H9 (cell line): ENCODE measurements at regions not wholly inside any gene's neighbourhood (a gene's known extent, or its start where the extent isn't known, plus 50 kb on each side); places are given as distances from the start of the nearest gene placed in this dataset.

Experiments used
- DNase-seq: peaks from one replicate; pipeline ENCODE4 v3.0.0-alpha.2; 2017
- H2AFZ ChIP-seq: one replicate; pipeline ENCODE4 v1.6.1; 2013; ENCODE audit warnings: mild to moderate bottlenecking, low read length, control low read depth, moderate library complexity
- H2AK5ac ChIP-seq: 2 replicates; pipeline ENCODE4 v1.6.1; 2013; ENCODE audit warnings: low read length, control low read depth, mixed read lengths; ENCODE audit not compliant: insufficient read length
- H2BK120ac ChIP-seq: one replicate; pipeline ENCODE4 v1.6.1; 2013; ENCODE audit warnings: low read depth, mild to moderate bottlenecking, low read length, control low read depth, inconsistent platforms; ENCODE audit not compliant: poor library complexity, severe bottlenecking
- H2BK12ac ChIP-seq: 2 replicates; pipeline ENCODE4 v1.6.1; 2013; ENCODE audit warnings: low read length, control low read depth, mixed read lengths, low read depth; ENCODE audit not compliant: insufficient read length
- H2BK15ac ChIP-seq: 2 replicates; pipeline ENCODE4 v1.6.1; 2013; ENCODE audit warnings: low read depth, low read length, control low read depth
- H2BK20ac ChIP-seq: one replicate; pipeline ENCODE4 v1.6.1; 2013; ENCODE audit warnings: low read depth, mild to moderate bottlenecking, low read length, control low read depth, inconsistent platforms; ENCODE audit not compliant: poor library complexity, severe bottlenecking
- H2BK5ac ChIP-seq: 2 replicates; pipeline ENCODE4 v1.6.1; 2013; ENCODE audit warnings: low read length, control low read depth, mixed read lengths; ENCODE audit not compliant: insufficient read length
- H3K14ac ChIP-seq: 2 replicates; pipeline ENCODE4 v1.6.1; 2013; ENCODE audit warnings: low read length, control low read depth; ENCODE audit not compliant: insufficient read depth
- H3K18ac ChIP-seq: 2 replicates; pipeline ENCODE4 v1.6.1; 2013; ENCODE audit warnings: low read depth, mild to moderate bottlenecking, mixed read lengths, low read length, control low read depth; ENCODE audit not compliant: insufficient read length
- H3K23ac ChIP-seq: 2 replicates; pipeline ENCODE4 v1.6.1; 2013; ENCODE audit warnings: low read length, control low read depth, mixed read lengths, low read depth; ENCODE audit not compliant: insufficient read length
- H3K23me2 ChIP-seq: 2 replicates; pipeline ENCODE4 v1.6.1; 2013; ENCODE audit warnings: low read depth, mild to moderate bottlenecking, mixed read lengths, low read length, control low read depth; ENCODE audit not compliant: insufficient read length, poor library complexity, severe bottlenecking
- H3K27ac ChIP-seq: 2 replicates; pipeline ENCODE4 v1.5.1; 2013; ENCODE audit warnings: low read length, control low read depth, mixed read lengths, low read depth; ENCODE audit not compliant: insufficient read length
- H3K27me3 ChIP-seq: 2 replicates; pipeline ENCODE4 v1.6.1; 2013; ENCODE audit warnings: low read length, control low read depth, inconsistent platforms; ENCODE audit not compliant: insufficient read depth
- H3K4ac ChIP-seq: 2 replicates; pipeline ENCODE4 v1.6.1; 2013; ENCODE audit warnings: low read depth, mild to moderate bottlenecking, control low read depth, inconsistent platforms, low read length, moderate library complexity
- H3K4me1 ChIP-seq: 2 replicates; pipeline ENCODE4 v1.6.1; 2013; ENCODE audit warnings: low read length, control low read depth, inconsistent platforms; ENCODE audit not compliant: insufficient read depth
- H3K4me2 ChIP-seq: 2 replicates; pipeline ENCODE4 v1.6.1; 2013; ENCODE audit warnings: low read length, control low read depth, mixed read lengths; ENCODE audit not compliant: insufficient read length, insufficient read depth
- H3K56ac ChIP-seq: 2 replicates; pipeline ENCODE4 v1.6.1; 2013; ENCODE audit warnings: low read depth, mild to moderate bottlenecking, mixed read lengths, low read length, control low read depth; ENCODE audit not compliant: insufficient read length
- H3K79me1 ChIP-seq: 2 replicates; pipeline ENCODE4 v1.6.1; 2013; ENCODE audit warnings: low read depth, mild to moderate bottlenecking, moderate library complexity, low read length, control low read depth, inconsistent platforms; ENCODE audit not compliant: insufficient read depth, poor library complexity, severe bottlenecking
- H3K79me2 ChIP-seq: 2 replicates; pipeline ENCODE4 v1.6.1; 2013; ENCODE audit warnings: low read length, control low read depth, inconsistent platforms; ENCODE audit not compliant: insufficient read depth
- H3K9ac ChIP-seq: 2 replicates; pipeline ENCODE4 v1.6.1; 2013; ENCODE audit warnings: low read length, control low read depth, mixed read lengths; ENCODE audit not compliant: insufficient read length; ENCODE audit errors: extremely low read depth
- H3K9me3 ChIP-seq: one replicate; pipeline ENCODE4 v1.6.1; 2013; ENCODE audit warnings: low read depth, low read length, inconsistent platforms; ENCODE audit not compliant: control insufficient read depth
- H3T11ph ChIP-seq: one replicate; pipeline ENCODE4 v1.6.1; 2013; ENCODE audit warnings: mild to moderate bottlenecking, low read length, control low read depth, inconsistent platforms
- H4K20me1 ChIP-seq: one replicate; pipeline ENCODE4 v1.6.1; 2013; ENCODE audit not compliant: control insufficient read depth, insufficient read length, insufficient read depth
- H4K5ac ChIP-seq: 2 replicates; pipeline ENCODE4 v1.6.1; 2013; ENCODE audit warnings: low read depth, mild to moderate bottlenecking, mixed read lengths, low read length, control low read depth; ENCODE audit not compliant: insufficient read length
- H4K8ac ChIP-seq: replicated peaks from 2 replicates; pipeline ENCODE4 v1.6.1; 2013; ENCODE audit warnings: low read length, control low read depth, mixed read lengths, low read depth; ENCODE audit not compliant: insufficient read length
- H4K91ac ChIP-seq: 2 replicates; pipeline ENCODE4 v1.6.1; 2013; ENCODE audit warnings: low read depth, mild to moderate bottlenecking, moderate library complexity, mixed read lengths, low read length, control low read depth; ENCODE audit not compliant: insufficient read length
- H3K27ac Mint-ChIP-seq, 3 experiments: 2 replicates in 2 of 3; 3 replicates in 1 of 3; pipeline ENCODE4 v1.8.0; 2020 to 2021; ENCODE audit warnings: mixed read lengths in 3 of 3, mild to moderate bottlenecking in 1 of 3, moderate library complexity in 1 of 3
- H3K27me3 Mint-ChIP-seq: 2 replicates; pipeline ENCODE4 v1.8.0; 2021; ENCODE audit warnings: low read depth, mild to moderate bottlenecking, moderate library complexity, mixed read lengths
- H3K36me3 Mint-ChIP-seq, 3 experiments: 2 replicates in 2 of 3; 3 replicates in 1 of 3; pipeline ENCODE4 v1.8.0; 2020 to 2021; ENCODE audit warnings: low read depth in 3 of 3, mixed read lengths in 3 of 3; ENCODE audit not compliant: insufficient read depth in 1 of 3
- H3K4me1 Mint-ChIP-seq, 2 experiments: 2 replicates each; pipeline ENCODE4 v1.8.0; 2020; ENCODE audit warnings: mixed read lengths in 2 of 2
- H3K4me3 Mint-ChIP-seq, 2 experiments: 2 replicates in 1 of 2; 3 replicates in 1 of 2; pipeline ENCODE4 v1.8.0; 2020 to 2021; ENCODE audit warnings: mild to moderate bottlenecking in 2 of 2, mixed read lengths in 2 of 2, moderate library complexity in 1 of 2
- H3K9me3 Mint-ChIP-seq, 2 experiments: 2 replicates in 1 of 2; 3 replicates in 1 of 2; pipeline ENCODE4 v1.8.0; 2020; ENCODE audit warnings: mild to moderate bottlenecking in 2 of 2, mixed read lengths in 2 of 2, moderate library complexity in 1 of 2
- WGBS: extraction: QIAGEN DNeasy Blood & Tissue Kit; methylation state at CpG from one replicate; pipeline ENCODE4 v1.1.7; 2013; ENCODE audit warnings: missing lambda C conversion rate, low lambda C conversion rate, mixed read lengths; ENCODE audit not compliant: insufficient read length; ENCODE audit errors: extremely low coverage; 5-methylcytosine and 5-hydroxymethylcytosine counted together
- TF ChIP-seq, protein P1 (sequence below): fragments of 200-600 bp; sonication (generic); conservative IDR thresholded peaks from 3 replicates; pipeline ENCODE4 v1.8.0; 2021; ENCODE audit warnings: antibody characterized with exemption, mild to moderate bottlenecking

DNA sequence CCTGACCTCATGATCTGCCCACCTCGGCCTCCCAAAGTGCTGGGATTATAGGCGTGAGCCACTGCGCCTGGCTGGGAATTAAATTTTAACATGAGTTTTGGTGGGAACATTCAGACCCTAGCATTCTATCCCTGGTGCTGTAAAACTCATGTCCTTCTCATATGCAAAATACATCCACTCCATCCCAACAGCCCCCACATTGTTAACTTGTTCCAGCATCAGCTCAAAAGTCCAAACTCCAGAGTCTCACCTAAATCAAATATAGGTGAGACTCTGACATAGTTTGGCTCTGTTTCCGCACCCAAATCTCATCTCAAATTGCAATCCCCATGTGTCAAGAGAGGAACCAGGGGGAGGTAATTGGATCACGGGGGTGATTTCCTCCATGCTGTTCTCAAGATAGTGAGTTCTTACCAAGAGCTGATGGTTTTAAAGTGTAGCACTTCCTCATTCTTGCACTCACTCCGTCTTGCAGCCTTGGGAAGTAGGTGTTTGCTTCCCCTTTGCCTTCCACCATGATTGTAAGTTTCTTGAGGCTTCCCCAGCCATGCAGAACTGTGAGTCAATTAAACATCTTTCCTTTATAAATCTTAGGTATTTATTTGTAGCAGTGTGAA, 96.2 kb upstream of the PLCL2 start:
- WGBS: no CpG with 5 or more reads among the region's 6 CpGs
- no peak for DNase-seq

More for the DNA sequence above, 96.2 kb upstream of the PLCL2 start:
- H2BK12ac ChIP-seq: no peak overlapping the region
- H4K20me1 ChIP-seq: no peaks in the 10 kb centered on the region
- H3K23me2 ChIP-seq: no peaks in the 10 kb centered on the region
- H3K4me2 ChIP-seq: no peak overlapping the region
- no peak overlapping the region for H2BK15ac ChIP-seq
- TF ChIP-seq, protein P1, sequence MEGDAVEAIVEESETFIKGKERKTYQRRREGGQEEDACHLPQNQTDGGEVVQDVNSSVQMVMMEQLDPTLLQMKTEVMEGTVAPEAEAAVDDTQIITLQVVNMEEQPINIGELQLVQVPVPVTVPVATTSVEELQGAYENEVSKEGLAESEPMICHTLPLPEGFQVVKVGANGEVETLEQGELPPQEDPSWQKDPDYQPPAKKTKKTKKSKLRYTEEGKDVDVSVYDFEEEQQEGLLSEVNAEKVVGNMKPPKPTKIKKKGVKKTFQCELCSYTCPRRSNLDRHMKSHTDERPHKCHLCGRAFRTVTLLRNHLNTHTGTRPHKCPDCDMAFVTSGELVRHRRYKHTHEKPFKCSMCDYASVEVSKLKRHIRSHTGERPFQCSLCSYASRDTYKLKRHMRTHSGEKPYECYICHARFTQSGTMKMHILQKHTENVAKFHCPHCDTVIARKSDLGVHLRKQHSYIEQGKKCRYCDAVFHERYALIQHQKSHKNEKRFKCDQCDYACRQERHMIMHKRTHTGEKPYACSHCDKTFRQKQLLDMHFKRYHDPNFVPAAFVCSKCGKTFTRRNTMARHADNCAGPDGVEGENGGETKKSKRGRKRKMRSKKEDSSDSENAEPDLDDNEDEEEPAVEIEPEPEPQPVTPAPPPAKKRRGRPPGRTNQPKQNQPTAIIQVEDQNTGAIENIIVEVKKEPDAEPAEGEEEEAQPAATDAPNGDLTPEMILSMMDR: no peak
- H3K9me3 Mint-ChIP-seq: peaks cover 6 to 7% of the 10 kb centered on the region in 2 experiments
- H4K91ac ChIP-seq: no peak overlapping the region
- no peak overlapping the region for H3K4ac ChIP-seq
- peaks cover 20% of the 10 kb centered on the region; the same call in 1 of the 2 replicates for H3K4me1 ChIP-seq
- H3K9me3 ChIP-seq: no peaks in the 10 kb centered on the region
- no peaks in the 10 kb centered on the region for H3K27me3 ChIP-seq
- H3K56ac ChIP-seq: no peak overlapping the region
- no peak overlapping the region for H2AFZ ChIP-seq
- no peak overlapping the region for H2BK20ac ChIP-seq
- peaks cover 40 to 50% of the 10 kb centered on the region in 2 experiments for H3K4me1 Mint-ChIP-seq
- no peaks in the 10 kb centered on the region for H3K79me1 ChIP-seq
- H3K23ac ChIP-seq: no peak overlapping the region
- H2BK5ac ChIP-seq: no peak overlapping the region
- no peak overlapping the region for H3K27ac ChIP-seq
- no peaks in the 10 kb centered on the region for H3K79me2 ChIP-seq
- H3K27me3 Mint-ChIP-seq: no peaks in the 10 kb centered on the region
- H2AK5ac ChIP-seq: no peak overlapping the region
- H3K9ac ChIP-seq: no peak overlapping the region
- no peak overlapping the region for H3K4me3 Mint-ChIP-seq
- H3K27ac Mint-ChIP-seq: peak overlapping the region; percentile 40 to 88 (median 85); a peak in 6 of 7 replicates
- H3K14ac ChIP-seq: no peak overlapping the region
- H2BK120ac ChIP-seq: no peak overlapping the region
- no peak overlapping the region for H4K5ac ChIP-seq
- no peak overlapping the region for H3K18ac ChIP-seq
- no peak overlapping the region for H4K8ac ChIP-seq
- H3T11ph ChIP-seq: no peak overlapping the region
- peaks cover 3 to 25% (median 16%) of the 10 kb centered on the region in 3 experiments for H3K36me3 Mint-ChIP-seq
